Trophoblast cell (in vitro differentiated cells and primary cell): ENCODE measurements at regions not wholly inside any gene's neighbourhood (a gene's known extent, or its start where the extent isn't known, plus 50 kb on each side); places are given as distances from the start of the nearest gene placed in this dataset.
A peak's percentile ranks its signal among the peaks of the same experiment; 100 is the strongest.

Experiments
- DNase-seq, 2 donors: peaks; one replicate each; pipeline ENCODE4 v3.0.0-alpha.2; 2016
- H2AFZ ChIP-seq: 2 replicates; pipeline ENCODE4 v1.6.1; 2013; ENCODE audit warnings: low read length, moderate library complexity, mild to moderate bottlenecking; ENCODE audit not compliant: insufficient read depth, poor library complexity
- H2AK5ac ChIP-seq: 2 replicates; pipeline ENCODE4 v1.6.1; 2013; ENCODE audit warnings: mild to moderate bottlenecking, low read length
- H2BK120ac ChIP-seq: 2 replicates; pipeline ENCODE4 v1.6.1; 2013; ENCODE audit warnings: low read length, mild to moderate bottlenecking, moderate library complexity; ENCODE audit not compliant: insufficient read depth, poor library complexity
- H2BK12ac ChIP-seq: 2 replicates; pipeline ENCODE4 v1.6.1; 2013; ENCODE audit warnings: mild to moderate bottlenecking, low read length, moderate library complexity
- H2BK5ac ChIP-seq: 2 replicates; pipeline ENCODE4 v1.6.1; 2013; ENCODE audit warnings: low read length, low read depth, moderate library complexity, mild to moderate bottlenecking; ENCODE audit not compliant: poor library complexity
- H3K14ac ChIP-seq: 2 replicates; pipeline ENCODE4 v1.6.1; 2013; ENCODE audit warnings: mild to moderate bottlenecking, low read length
- H3K18ac ChIP-seq: 2 replicates; pipeline ENCODE4 v1.6.1; 2013; ENCODE audit warnings: mild to moderate bottlenecking, low read length
- H3K23ac ChIP-seq: 2 replicates; pipeline ENCODE4 v1.6.1; 2013; ENCODE audit warnings: low read length
- H3K27ac ChIP-seq: 2 replicates; pipeline ENCODE4 v1.5.1; 2013; ENCODE audit warnings: low read depth, mild to moderate bottlenecking, inconsistent platforms, low read length, moderate library complexity
- H3K27me3 ChIP-seq: 2 replicates; pipeline ENCODE4 v1.6.1; 2013; ENCODE audit warnings: inconsistent platforms, mild to moderate bottlenecking, low read length, moderate library complexity; ENCODE audit not compliant: insufficient read depth
- H3K36me3 ChIP-seq, 2 experiments: 1 replicate in 1 of 2; 2 replicates in 1 of 2; pipeline ENCODE4 v1.6.1; 2013; ENCODE audit warnings: low read length in 2 of 2, mild to moderate bottlenecking in 2 of 2, moderate library complexity in 1 of 2; ENCODE audit not compliant: insufficient read depth in 2 of 2, control insufficient read depth in 1 of 2
- H3K4ac ChIP-seq: 2 replicates; pipeline ENCODE4 v1.6.1; 2013; ENCODE audit warnings: low read depth, mild to moderate bottlenecking, low read length, moderate library complexity
- H3K4me1 ChIP-seq, 2 experiments: 1 replicate in 1 of 2; 2 replicates in 1 of 2; pipeline ENCODE4 v1.6.1; 2013; ENCODE audit warnings: low read length in 2 of 2, mild to moderate bottlenecking in 2 of 2, moderate library complexity in 1 of 2; ENCODE audit not compliant: insufficient read depth in 2 of 2, control insufficient read depth in 1 of 2
- H3K4me2 ChIP-seq: 2 replicates; pipeline ENCODE4 v1.6.1; 2013; ENCODE audit warnings: inconsistent platforms, mild to moderate bottlenecking, low read length, moderate library complexity
- H3K4me3 ChIP-seq: 2 replicates; pipeline ENCODE4 v1.5.1; 2013; ENCODE audit warnings: mild to moderate bottlenecking, low read depth, low read length, inconsistent platforms
- H3K79me1 ChIP-seq: one replicate; pipeline ENCODE4 v1.6.1; 2013; ENCODE audit warnings: low read length
- H3K79me2 ChIP-seq: 2 replicates; pipeline ENCODE4 v1.6.1; 2013; ENCODE audit warnings: low read length, mild to moderate bottlenecking; ENCODE audit not compliant: control insufficient read depth, insufficient read depth, poor library complexity
- H3K9ac ChIP-seq: 2 replicates; pipeline ENCODE4 v1.6.1; 2013; ENCODE audit warnings: mild to moderate bottlenecking, low read length
- H3K9me3 ChIP-seq: 2 replicates; pipeline ENCODE4 v1.6.1; 2013; ENCODE audit warnings: low read depth, mild to moderate bottlenecking, control low read depth, inconsistent platforms, low read length; ENCODE audit not compliant: insufficient read depth
- H4K12ac ChIP-seq: 2 replicates; pipeline ENCODE4 v1.6.1; 2013; ENCODE audit warnings: low read depth, mild to moderate bottlenecking, low read length, moderate library complexity
- H4K8ac ChIP-seq: 2 replicates; pipeline ENCODE4 v1.6.1; 2013; ENCODE audit warnings: low read depth, mild to moderate bottlenecking, low read length, moderate library complexity
- H4K91ac ChIP-seq: one replicate; pipeline ENCODE4 v1.6.1; 2013; ENCODE audit warnings: low read depth, mild to moderate bottlenecking, low read length, moderate library complexity
- WGBS: extraction: QIAGEN DNeasy Blood & Tissue Kit; methylation state at CpG from one replicate; pipeline ENCODE4 v1.1.7; 2013; ENCODE audit warnings: missing lambda C conversion rate; ENCODE audit not compliant: insufficient read length, insufficient coverage; ENCODE audit errors: extremely low coverage; 5-methylcytosine and 5-hydroxymethylcytosine counted together

DNA sequence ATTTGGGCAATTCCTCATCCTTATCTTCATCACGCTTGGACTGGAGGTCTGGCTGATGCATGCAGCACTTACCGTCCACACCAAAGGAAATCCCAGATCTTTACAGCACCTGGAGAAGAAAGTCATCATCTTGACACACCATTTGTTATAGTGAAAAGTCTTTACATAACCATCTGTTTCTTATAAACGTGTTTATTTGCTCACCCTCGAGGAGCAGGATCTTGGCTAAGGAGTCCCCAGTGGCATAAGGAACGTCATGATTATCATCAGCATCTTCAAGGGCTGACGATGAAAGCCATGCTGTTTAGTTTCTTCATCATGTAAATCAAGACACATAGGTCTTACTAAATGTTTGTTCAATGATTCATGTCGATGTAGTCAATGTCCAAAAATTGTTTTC, 248.8 kb upstream of the ELAC2 start:
- Histone ChIP-seq H2BK12ac (no peak overlapping the region), H4K8ac (no peak overlapping the region), H3K9ac (no peak overlapping the region), H2BK120ac (no peak overlapping the region), H3K9me3 (peaks cover 3% of the 10 kb centered on the region), H3K14ac (no peak overlapping the region), H2AK5ac (no peak overlapping the region), H3K79me2 (no peaks in the 10 kb centered on the region), H3K36me3 (no peaks in the 10 kb centered on the region), H3K4me2 (no peak overlapping the region), H2BK5ac (no peak overlapping the region), H4K12ac (no peak overlapping the region), H2AFZ (no peak overlapping the region), H3K23ac (no peak overlapping the region), H3K18ac (no peak overlapping the region), H3K27me3 (no peaks in the 10 kb centered on the region), H3K4me1 (peaks cover 0 to 14% of the 10 kb centered on the region in 2 experiments), H3K27ac (no peak overlapping the region), H3K4me3 (no peak overlapping the region), H3K4ac (no peak overlapping the region), H3K79me1 (no peaks in the 10 kb centered on the region), H4K91ac (no peak overlapping the region)
- WGBS: no CpG with 5 or more reads among the region's 7 CpGs
- peak; percentile 81 to 96 for DNase-seq

DNA sequence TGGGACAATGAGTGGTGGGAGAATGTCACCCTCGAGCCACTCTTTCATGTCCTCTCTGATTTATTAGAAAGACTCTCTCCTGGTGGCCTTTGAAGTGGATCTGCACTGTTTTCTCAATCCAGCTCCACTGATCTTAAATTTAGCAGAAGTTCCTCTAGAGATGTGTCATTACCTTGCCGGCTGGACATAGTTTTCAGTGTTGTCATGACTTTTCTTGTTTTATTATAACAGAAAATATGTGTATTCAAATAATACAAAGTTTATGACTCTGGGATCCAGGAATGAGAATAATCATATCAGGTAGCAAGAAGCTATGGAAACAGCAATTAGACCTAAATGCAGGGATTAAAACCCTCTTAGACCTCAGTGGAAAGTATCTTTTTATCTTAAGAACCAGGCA, 247.5 kb upstream of the ELAC2 start:
- Histone ChIP-seq H3K18ac (no peak overlapping the region), H4K12ac (no peak overlapping the region), H3K4me1 (peaks cover 0 to 14% of the 10 kb centered on the region in 2 experiments), H4K91ac (no peak overlapping the region), H3K14ac (no peak overlapping the region), H3K27me3 (no peaks in the 10 kb centered on the region), H2AK5ac (no peak overlapping the region), H3K23ac (no peak overlapping the region), H3K36me3 (no peaks in the 10 kb centered on the region), H2BK120ac (no peak overlapping the region), H3K27ac (no peak overlapping the region), H2BK12ac (no peak overlapping the region), H3K9me3 (peaks cover 3% of the 10 kb centered on the region), H2BK5ac (no peak overlapping the region), H3K79me1 (no peaks in the 10 kb centered on the region), H4K8ac (no peak overlapping the region), H3K4me2 (no peak overlapping the region), H3K79me2 (no peaks in the 10 kb centered on the region), H3K4me3 (no peak overlapping the region), H2AFZ (no peak overlapping the region), H3K9ac (no peak overlapping the region), H3K4ac (no peak overlapping the region)
- peak; percentile 51 to 85 for DNase-seq
- no CpG with 5 or more reads among the region's 2 CpGs for WGBS

DNA sequence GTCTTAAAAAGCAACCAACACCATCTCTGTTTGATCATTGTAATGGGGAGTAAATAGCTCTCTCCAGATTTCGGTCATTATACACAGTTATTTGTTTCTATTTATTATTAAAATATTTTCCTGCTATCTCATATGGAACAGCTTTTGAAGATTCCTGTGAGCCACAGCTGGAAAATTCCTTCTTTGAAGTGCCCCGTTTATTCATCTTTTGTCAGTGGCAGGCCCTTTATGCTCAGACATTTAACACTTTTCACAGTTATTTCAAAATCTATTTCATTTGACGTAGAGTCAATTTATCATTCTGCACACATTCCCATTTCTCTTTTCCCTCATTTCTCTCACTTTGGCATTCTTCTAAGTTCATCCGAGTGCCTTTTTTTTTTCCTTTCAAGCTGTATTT, 245.9 kb upstream of the ELAC2 start:
- H4K12ac ChIP-seq: no peak overlapping the region
- no peaks in the 10 kb centered on the region for H3K79me1 ChIP-seq
- H2AK5ac ChIP-seq: no peak overlapping the region
- no peak overlapping the region for H3K4me3 ChIP-seq
- H3K27me3 ChIP-seq: no peaks in the 10 kb centered on the region
- H2AFZ ChIP-seq: no peak overlapping the region
- H3K79me2 ChIP-seq: no peaks in the 10 kb centered on the region
- H2BK120ac ChIP-seq: no peak overlapping the region
- no peaks in the 10 kb centered on the region for H3K36me3 ChIP-seq
- DNase-seq: no peak
- no peak overlapping the region for H3K4ac ChIP-seq
- H3K18ac ChIP-seq: no peak overlapping the region
- no peak overlapping the region for H4K8ac ChIP-seq
- peaks cover 0 to 8% of the 10 kb centered on the region in 2 experiments for H3K4me1 ChIP-seq
- no peak overlapping the region for H2BK5ac ChIP-seq
- H3K27ac ChIP-seq: no peak overlapping the region
- peaks cover 3% of the 10 kb centered on the region for H3K9me3 ChIP-seq
- no peak overlapping the region for H3K9ac ChIP-seq
- WGBS: no CpG with 5 or more reads among the region's 4 CpGs
- H3K4me2 ChIP-seq: no peak overlapping the region
- no peak overlapping the region for H3K23ac ChIP-seq
- no peak overlapping the region for H2BK12ac ChIP-seq
- H3K14ac ChIP-seq: no peak overlapping the region
- no peak overlapping the region for H4K91ac ChIP-seq

DNA sequence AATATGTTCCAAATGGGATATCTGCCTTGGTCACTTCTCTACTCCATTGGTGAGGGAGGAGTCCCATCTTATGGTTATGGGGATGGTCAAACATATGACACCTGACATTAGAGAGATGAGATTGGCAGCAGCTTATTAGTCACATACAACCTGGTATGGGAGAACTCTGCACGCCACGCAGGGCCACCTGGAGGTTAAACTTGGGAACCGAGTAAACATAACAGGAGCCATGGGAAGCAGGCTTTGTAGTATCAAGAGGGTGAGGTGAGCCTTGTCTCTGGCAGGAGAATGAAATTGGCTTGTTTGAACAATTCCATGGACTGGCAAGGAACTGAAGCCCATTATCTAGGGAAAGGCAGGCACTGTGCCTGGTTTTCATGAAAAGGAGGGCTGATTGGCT, 238.7 kb upstream of the ELAC2 start:
- H3K9me3 ChIP-seq: no peaks in the 10 kb centered on the region
- H2BK5ac ChIP-seq: no peak overlapping the region
- no peak overlapping the region for H2AK5ac ChIP-seq
- WGBS: no CpG with 5 or more reads among the region's 3 CpGs
- H3K4ac ChIP-seq: no peak overlapping the region
- no peak overlapping the region for H3K9ac ChIP-seq
- no peak overlapping the region for H3K27ac ChIP-seq
- H4K8ac ChIP-seq: no peak overlapping the region
- no peak overlapping the region for H4K12ac ChIP-seq
- H3K27me3 ChIP-seq: no peaks in the 10 kb centered on the region
- no peak overlapping the region for H3K18ac ChIP-seq
- no peak overlapping the region for H2AFZ ChIP-seq
- no peak overlapping the region for H2BK120ac ChIP-seq
- no peaks in the 10 kb centered on the region for H3K79me1 ChIP-seq
- H3K23ac ChIP-seq: no peak overlapping the region
- H3K4me2 ChIP-seq: no peak overlapping the region
- H4K91ac ChIP-seq: no peak overlapping the region
- H3K36me3 ChIP-seq: no peaks in the 10 kb centered on the region
- no peaks in the 10 kb centered on the region for H3K4me1 ChIP-seq
- H2BK12ac ChIP-seq: no peak overlapping the region
- no peak overlapping the region for H3K4me3 ChIP-seq
- no peaks in the 10 kb centered on the region for H3K79me2 ChIP-seq
- DNase-seq: peak in 1 of 2 donors; percentile 26
- H3K14ac ChIP-seq: no peak overlapping the region
